Fibroblast of pulmonary artery (primary cell): ENCODE measurements at regions not wholly inside any gene's neighbourhood (a gene's known extent, or its start where the extent isn't known, plus 50 kb on each side); places are given as distances from the start of the nearest gene placed in this dataset.
A peak's percentile ranks its signal among the peaks of the same experiment; 100 is the strongest.

ENCODE experiments used
- DNase-seq: peaks from one replicate; pipeline ENCODE4 v3.0.0-alpha.2; 2010; ENCODE audit warnings: low read depth
- H3K4me3 ChIP-seq: replicated peaks from 2 replicates; pipeline ENCODE4 v1.5.1; 2011; ENCODE audit warnings: low read depth, mild to moderate bottlenecking, control low read depth, low read length, moderate library complexity
- TF ChIP-seq, protein P1 (sequence below): IDR thresholded peaks from 2 replicates; pipeline ENCODE4 v1.5.1; 2011; ENCODE audit warnings: mild to moderate bottlenecking, control low read depth, low read length, inconsistent platforms; ENCODE audit errors: missing control alignments

GRCh38 chr20:6579824-6580223 is 187.7 kb upstream of the BMP2 start:
- no peak overlapping the region for H3K4me3 ChIP-seq
- DNase-seq: no peak
- TF ChIP-seq, protein P1, sequence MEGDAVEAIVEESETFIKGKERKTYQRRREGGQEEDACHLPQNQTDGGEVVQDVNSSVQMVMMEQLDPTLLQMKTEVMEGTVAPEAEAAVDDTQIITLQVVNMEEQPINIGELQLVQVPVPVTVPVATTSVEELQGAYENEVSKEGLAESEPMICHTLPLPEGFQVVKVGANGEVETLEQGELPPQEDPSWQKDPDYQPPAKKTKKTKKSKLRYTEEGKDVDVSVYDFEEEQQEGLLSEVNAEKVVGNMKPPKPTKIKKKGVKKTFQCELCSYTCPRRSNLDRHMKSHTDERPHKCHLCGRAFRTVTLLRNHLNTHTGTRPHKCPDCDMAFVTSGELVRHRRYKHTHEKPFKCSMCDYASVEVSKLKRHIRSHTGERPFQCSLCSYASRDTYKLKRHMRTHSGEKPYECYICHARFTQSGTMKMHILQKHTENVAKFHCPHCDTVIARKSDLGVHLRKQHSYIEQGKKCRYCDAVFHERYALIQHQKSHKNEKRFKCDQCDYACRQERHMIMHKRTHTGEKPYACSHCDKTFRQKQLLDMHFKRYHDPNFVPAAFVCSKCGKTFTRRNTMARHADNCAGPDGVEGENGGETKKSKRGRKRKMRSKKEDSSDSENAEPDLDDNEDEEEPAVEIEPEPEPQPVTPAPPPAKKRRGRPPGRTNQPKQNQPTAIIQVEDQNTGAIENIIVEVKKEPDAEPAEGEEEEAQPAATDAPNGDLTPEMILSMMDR: no peak

GRCh38 chr20:6579417-6579816 is 188.1 kb upstream of the BMP2 start:
- TF ChIP-seq, protein P1: no peak
- no peak for DNase-seq
- H3K4me3 ChIP-seq: no peak overlapping the region

DNA sequence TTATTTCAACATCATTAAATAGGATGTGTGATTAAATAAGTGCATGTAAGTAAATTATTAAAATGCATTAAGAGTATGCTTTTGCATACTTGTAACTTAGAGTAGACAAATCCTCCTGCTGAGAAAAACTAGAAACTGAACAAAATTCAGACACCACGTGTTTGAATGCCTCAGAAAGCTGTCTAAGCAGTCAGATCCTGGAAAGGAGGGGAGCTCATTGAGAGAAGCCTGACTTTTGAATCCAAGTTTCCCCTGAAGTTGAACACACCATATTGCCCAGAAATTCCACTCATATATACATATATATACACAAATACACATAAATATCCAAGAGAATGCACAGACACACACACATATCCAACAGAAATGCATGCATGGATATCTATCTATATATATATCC is 190.0 kb upstream of the BMP2 start:
- DNase-seq: no peak
- TF ChIP-seq, protein P1: no peak
- H3K4me3 ChIP-seq: no peak overlapping the region

DNA sequence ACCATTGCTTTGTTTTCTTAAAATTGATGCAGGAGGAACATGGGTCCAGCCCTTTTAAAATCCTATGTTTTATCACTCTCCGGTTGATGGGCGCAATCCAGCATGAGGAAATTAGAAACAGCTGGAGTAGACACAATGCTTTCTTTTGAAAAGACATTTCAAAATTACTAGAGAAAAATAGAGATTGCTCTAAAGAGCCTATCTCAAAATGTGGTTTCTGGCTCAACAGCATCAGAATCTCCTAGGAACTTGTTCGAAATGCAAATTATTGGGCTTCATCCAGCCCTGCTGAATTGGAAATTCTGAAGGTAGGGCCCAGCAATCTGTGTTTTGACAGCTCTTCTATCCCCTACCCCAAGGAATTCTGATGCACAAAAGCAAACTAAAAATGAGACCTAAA is 190.8 kb upstream of the BMP2 start:
- no peak overlapping the region for H3K4me3 ChIP-seq
- TF ChIP-seq, protein P1: no peak
- DNase-seq: peak; percentile 67

DNA sequence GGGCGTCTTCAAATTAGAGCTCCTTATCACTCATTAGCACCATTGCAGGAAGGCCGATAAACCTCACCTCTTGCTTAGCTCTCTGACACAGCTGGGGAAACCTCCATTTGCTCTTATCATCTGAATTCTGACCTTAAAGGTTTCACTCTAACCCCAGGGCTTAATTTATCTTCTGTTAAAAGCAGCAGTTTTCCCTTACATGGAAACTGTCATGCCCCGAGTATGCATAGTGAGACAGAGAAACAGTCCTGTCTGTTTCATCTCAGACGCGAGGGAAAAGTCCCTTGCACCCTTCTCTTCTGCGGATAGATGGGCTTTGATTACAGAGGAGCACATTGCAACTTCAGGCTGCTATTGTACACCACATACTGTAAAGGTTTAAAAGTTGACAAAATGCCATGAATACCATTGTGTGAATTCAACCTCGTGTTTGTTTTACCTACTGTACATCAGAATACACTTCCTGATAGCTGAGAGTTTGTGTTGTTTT is 191.5 kb upstream of the BMP2 start:
- H3K4me3 ChIP-seq: no peak overlapping the region
- DNase-seq: peak; percentile 58
- TF ChIP-seq, protein P1: no peak

DNA sequence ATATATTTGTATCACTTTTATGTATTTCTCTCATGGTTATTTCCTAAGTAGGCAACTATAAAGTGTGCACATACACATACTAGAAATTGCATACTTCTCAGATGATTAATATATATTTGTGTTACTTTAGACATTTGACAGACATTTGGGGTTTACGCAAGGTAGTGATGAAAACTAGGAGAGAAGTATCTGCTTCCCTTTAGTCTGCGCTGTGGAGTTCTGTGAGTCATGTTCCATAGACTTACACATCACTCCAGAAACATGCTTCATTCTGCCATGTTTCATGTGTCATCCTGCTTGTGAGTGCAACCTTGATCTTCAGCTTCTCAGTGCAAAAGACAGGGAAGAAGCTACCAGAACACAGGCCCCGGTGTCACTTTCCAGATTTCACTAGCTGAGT is 200.7 kb upstream of the BMP2 start:
- DNase-seq: peak; percentile 89
- no peak overlapping the region for H3K4me3 ChIP-seq
- TF ChIP-seq, protein P1: no peak

- H3K4me3 ChIP-seq: no peak overlapping the region
- TF ChIP-seq, protein P1: no peak
- peak; percentile 92 for DNase-seq
These were observed 205.4 kb upstream of the BMP2 start for GRCh38 chr20:6562111-6562510.
